HG03135 (cell line): ENCODE measurements at regions not wholly inside any gene's neighbourhood (a gene's known extent, or its start where the extent isn't known, plus 50 kb on each side); places are given as distances from the start of the nearest gene placed in this dataset.

Source experiments
- ATAC-seq: cut with Tn5 transposase; IDR thresholded peaks from one replicate; pipeline ENCODE4 v1.9.1; 2021; ENCODE audit warnings: mild to moderate bottlenecking, moderate library complexity; ENCODE audit not compliant: unreplicated experiment

DNA sequence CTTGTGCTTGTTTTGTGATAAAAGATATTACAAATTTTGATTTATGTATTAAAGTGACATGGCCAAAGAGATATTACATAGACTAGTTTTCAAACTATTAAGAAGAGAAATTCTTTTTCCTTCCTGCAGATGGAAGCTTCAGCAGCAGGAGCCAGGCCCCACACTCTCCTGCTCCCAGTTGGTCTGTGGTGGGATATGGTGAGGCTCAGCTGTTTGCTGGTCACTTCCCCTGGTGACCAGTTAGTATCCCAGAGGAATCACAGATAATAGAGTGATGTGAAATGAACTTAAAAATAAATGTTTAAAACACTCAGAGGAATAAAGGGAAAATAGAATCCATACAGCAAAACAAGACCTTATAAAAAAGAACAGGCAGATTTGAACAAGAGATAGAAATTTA is 154.7 kb downstream of the KTN1 start:
- no peak for ATAC-seq

DNA sequence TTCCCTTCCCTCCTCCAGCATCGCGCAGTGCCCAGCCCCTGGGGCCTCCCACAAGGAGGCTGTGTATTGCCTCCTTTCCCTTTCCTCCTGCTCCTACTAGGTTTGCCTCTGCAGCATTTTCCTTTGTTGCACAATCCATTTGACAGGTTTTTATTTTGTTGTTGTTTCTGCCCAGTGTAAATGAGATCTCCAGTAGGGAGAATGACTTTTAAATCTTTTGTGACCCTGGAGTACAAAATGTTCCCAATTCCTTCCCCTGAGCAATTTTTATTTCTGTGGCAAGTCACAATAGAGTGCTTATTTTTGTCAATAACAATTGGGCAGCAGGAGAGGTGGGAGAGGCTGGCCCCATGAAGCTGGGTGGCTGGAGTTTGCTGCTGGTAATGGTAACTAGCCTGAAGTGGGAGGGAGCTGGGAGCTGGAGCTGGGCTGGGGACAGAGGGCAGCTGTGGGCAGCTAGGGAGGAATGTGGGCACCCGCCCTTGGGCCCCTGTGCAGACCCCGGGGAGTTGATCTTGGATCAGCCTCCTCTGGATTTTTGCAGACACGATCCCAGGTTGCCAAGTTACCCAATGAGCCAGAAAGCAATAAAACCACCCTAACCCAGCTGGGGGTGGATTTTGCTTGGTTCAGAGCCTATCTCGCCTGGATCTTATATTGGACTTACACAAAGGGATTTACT is 160.1 kb downstream of the KTN1 start:
- ATAC-seq: no peak

DNA sequence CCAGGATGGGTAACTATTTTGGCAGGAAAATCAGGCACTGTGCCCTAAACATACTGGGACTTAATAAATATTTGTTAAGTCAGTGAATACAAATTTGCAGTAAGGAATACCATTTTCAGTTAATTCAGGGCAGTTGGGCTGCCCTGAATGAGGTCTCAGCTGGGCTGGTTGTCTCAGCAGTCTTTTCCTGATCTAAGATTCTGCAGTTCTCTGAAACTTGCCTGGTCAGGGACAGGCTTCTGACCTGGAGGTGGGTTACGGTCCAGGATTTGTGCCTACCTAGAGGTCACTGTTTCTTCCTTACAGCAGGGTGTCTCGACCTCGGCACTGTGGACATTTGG is 160.6 kb downstream of the KTN1 start:
- no peak for ATAC-seq

DNA sequence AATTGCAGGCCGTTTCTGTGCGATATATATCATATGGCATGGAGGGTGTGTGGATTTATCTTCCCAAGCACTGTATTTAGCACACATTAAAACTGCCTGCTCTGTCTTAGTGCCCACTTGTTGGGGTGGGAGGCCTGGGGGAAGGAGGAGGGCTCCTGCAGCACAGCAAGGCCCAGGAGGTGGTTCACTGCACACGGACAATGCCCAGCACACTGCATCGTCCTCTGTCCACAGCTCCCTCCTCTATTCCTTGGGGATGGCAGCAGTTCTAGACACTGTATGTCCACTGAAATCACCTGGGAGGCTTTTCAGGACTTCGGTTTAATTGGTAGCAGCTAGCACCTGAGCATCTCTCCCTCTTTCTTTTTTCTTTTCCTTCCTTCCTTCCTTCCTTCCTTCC is 161.2 kb downstream of the KTN1 start:
- no peak for ATAC-seq

DNA sequence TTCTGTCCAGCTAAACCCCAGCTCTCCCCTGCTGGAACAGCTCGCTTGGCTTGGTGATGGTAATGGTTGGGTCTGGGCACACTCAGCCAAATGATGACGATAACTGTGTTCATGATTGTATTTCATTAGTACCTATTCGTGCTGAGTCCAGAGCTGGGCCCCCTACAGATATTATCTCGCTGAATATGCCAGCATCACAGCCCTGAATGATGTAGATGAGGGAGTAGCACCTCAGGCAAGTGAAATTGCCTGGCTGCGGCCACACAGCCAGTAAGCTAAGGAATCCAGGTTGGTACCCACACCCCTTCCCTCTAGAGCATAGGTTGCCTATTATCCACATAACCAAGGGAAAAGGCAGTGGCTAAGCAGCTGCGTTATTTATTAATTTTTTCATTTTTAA is 163.5 kb downstream of the KTN1 start:
- ATAC-seq: no peak

DNA sequence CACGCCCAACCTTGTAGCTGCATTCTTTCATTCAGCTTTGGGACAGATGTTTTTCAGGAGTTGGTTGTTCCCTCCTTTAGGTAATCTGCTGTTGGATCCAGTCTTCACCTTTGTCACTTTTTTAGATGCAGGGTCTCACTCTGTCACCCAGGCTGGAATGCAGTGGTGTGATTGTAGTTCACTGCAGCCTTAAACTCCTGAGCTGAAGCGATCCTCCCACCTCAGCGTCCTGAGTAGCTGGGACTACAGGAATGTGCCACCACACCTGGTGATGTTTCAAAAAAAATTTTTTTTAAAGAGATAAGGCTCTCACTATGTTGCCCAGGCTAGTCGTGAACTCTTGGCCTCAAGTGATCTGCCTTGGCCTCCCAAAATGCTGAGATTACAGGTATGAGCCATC is 164.3 kb downstream of the KTN1 start:
- ATAC-seq: no peak

DNA sequence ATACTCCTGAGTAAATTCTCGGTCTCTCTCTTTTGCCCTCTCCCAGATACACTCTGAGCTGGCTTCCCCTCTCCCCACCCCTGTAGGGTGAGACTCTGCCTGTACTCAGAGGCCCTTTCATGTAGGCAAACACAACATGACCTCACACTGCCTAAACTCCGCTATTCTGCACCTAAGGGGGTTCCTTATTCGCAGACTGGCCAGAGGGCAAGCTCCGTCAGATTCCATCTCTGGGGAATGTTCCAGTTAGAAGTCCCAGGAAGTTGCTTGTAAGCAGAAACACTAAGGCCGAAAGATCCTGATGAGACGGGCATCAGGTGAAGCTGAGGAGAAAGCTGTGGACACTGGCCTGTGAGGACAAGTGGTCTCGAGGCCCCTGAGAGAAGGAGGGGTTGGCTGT is 165.9 kb downstream of the KTN1 start:
- ATAC-seq: no peak

DNA sequence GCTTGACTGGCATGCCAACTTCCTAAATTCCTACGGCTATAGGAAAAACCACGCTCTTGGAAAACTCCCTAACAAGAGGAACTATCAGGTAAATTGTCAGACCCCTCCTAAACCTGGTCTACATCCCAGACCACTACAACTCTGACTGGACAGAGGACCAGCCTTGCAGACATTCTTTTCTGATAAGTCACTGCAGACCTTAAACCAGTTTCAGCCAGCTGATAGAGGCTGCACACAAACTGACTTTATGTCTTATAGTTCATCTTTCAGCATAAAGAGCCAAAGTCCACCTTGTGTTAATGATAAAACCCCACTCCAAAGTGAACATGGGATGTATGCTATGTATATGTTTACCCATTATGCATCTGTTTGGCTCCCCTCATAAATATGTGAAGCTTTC is 166.6 kb downstream of the KTN1 start:
- ATAC-seq: no peak

DNA sequence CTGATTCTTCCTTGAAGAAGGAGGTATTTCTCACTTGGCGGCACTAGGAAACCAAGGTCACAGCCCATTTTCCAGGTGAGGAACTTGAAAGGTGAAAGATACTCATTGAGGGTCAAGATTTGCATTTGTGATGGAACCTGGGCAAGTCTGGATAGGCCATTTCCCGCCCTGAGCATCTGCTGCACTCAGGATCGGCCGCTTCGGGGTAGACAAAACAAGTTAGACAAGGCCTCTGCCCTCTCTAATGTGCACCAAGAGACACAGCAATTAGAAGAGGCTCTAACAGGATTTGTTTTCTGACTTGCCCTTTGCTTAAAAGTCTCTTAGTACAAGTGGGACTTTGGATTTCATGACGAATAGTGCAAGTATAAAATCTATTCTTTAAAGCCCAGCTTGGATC is 167.2 kb downstream of the KTN1 start:
- no peak for ATAC-seq

DNA sequence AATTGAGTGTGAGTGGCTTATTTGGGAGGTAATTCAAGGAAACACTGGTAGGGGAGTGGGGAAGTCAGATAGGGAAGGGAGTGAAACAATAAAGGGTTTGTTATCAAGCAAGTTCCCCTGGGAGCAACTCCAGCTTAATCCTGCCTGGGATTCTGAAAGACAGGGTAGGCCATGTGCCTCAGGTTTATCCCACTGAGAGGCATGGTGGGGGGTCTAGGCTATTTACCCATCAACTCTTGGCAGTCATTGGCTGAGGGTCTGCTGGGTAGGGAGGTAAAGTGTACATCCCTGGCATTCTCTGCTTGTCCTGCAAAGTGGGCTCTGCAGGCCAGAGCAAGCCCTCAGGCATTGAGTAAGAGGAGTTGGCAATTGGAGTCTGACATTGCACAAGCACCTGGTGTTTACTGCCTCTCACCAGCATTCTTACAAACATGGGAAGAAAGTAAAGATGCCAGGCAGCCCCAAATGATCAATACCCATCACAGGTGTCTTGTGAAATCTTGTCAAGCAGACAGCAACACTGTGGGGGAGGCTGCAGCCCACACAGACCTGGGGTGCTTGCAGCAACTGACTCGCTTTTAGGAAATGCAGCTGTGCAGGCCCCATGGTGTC is 169.3 kb downstream of the KTN1 start:
- ATAC-seq: no peak

DNA sequence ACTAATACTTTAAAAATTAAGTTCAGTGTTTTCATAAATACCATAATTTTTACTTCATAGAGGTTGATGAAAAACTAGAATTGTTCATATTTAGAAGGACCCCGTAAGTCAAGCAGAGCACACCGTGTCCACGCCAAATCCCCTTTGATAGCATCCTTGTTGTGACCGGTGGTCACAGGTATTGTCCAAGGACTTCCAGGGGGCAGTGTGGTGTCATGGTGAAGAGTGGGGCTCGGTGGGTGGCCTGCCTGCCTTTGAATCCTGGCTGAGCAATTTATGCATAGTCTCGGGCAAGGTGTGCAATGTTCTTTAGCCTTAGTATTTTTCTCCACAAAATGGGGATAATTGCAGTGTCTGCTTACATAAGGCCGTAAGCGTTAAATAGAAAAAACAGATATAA is 169.9 kb downstream of the KTN1 start:
- no peak for ATAC-seq

DNA sequence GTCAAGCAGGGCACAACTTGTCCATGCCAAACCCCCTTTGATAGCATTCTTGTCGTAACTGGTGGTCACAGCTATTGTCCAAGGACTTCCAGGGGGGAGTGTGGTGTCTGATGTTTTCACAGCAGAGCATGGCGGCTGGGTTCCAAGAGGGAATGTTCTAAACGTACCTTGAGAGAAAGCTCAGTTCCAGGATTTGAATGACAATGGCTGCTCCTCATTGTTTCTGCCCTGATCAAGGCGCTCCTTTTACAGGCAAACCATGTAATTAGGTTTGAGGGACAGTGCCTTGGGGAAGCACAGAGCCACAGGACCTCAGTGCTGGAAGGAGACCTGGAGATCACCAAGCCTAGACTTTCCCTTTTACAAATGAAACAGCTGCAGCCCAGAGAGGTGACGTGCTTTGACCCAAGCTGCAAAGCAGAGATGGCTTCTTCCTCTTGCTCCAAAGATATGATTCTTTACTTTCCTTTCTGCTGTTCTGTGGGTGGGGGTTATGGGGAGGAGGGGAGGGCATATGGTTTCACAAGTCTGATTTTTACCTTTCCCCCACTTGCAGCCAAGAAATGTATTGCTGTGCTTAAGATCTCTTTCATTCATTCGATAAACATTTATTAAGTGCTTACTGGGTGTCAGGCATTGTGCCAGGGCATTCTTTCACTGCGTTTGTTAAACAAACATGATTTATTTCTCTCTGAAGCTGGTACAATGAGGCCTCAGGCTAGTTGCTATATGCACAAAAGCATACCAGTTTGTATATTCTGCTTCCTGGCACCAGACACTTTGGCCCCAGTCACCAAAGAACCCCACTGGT is 172.8 kb downstream of the KTN1 start:
- ATAC-seq: no peak

DNA sequence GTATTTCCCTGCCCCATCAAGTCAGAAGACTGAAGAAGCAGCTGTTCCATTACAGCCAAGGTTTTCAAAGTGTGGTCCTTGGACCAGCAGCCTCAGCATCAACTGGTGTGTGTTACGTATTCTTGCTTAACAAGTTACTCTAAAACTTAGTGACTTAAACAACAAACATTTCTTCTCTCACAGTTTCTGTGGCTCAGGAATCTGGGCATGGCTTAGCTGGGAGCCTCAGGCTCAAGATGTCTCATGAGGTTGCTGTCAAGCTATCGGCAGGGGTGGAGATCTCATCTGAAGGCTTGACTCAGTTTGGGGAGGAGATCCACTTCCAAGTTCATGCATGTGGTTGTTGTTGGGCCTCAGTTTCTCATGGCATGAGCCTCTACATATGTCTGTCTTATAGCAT is 174.5 kb downstream of the KTN1 start:
- no peak for ATAC-seq

DNA sequence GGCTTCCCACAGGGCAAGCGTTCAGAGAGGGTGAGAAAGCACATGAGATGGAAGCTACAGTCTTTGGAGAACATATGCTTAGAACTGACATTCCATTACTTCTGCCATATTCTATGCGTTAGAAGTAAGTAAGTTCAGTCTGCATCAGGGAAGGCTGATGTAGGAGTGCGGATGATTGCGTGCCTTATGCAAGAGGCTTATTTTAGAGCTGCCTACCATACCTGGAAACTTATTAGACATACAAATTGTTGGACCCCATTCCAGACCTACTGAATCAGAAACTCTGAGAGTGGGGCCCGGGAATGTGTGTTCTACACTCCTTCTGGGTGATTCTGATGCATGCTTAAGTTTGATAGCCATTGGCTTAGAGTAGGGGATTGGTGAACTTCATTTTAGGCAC is 174.9 kb downstream of the KTN1 start:
- no peak for ATAC-seq

DNA sequence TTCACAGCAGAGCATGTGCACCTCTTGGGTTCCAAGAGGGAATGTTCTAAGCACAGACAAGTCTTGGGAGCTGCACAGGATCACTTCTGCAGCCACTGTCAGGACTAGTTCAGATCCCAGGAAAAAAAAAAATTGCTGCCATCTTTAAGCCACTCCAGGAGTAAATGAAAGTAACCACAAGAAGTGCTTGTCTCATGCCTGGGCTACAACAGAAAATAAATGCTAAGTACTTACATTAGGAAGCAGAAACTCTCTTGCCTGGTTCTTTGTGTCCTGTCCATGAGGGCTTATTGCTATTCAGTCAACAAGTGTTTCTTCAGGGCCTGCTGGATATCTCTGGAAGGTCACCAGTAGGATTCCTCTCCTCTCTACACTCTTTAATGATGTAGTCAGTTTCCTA is 176.1 kb downstream of the KTN1 start:
- ATAC-seq: no peak

DNA sequence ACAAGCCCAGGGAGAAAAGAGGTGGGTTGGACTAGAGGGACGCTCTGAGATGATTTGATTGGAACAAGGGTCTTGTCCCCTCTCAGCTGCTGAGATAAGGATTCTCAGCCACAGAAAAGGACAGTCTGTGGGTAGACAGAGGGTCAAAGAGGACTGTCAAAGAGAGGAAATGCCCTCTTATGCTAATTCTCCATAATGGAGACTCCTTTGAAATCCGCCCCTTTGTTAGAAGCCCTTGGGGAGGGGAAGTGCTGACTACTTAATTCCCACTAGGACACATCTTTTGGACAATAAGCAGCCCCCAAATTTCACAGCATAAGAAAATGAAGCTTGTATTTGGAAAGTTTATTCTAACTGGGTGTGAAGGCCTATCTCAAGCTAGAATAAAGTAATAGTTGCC is 176.6 kb downstream of the KTN1 start:
- no peak for ATAC-seq

DNA sequence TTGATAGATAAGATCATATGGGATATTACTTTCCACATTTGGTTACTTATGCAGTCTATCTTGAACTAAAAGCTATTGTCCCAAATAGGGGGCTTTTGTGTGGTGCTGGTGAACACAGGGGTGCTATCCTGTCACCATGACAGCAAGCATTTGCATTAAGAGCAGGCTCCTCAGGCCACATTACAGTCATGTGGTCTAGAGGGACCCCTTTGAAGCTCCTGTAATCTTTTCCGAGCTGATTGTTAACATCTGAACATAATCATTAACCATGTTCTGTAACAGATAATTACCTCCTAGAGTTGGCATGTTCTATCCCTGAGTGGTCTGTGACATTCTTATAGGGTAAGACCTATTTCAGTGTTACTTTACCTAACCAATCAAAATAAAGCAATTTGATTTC is 178.8 kb downstream of the KTN1 start:
- no peak for ATAC-seq

DNA sequence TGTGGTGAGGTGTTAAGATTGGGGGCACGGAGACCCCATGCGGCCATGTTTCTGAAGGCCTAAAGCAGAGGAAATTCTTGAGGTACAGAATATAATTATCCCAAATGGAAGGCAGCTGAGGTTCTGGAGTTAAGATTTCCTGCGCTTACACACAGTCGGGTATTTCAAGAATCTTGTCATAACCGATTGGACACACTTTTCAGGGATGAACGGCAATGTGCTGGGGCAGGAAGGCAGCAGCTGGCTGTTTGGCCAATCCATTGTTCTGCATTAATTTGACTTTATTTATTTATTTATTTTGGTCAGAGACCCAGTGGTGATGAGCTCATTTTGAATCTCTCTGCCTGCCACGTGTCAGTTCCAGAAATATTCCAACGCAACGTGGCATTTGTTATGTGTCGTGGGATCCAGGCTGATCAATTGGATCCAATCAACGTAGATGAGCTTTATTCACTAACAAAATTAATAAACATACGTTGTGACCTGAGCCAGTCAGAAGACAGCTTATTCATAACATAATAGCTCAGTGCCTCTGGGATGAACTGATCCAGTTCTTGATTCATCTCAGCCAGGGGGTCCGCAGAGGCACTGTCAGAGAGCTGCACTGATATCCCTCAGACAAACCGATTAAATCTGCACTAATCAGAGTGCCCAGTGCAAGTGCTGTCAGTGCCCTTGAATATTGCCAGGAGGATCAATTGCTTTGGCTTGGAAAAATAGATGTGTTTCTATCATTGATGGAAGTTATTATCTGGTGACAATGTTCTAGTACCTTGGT is 181.0 kb downstream of the KTN1 start:
- ATAC-seq: no peak

DNA sequence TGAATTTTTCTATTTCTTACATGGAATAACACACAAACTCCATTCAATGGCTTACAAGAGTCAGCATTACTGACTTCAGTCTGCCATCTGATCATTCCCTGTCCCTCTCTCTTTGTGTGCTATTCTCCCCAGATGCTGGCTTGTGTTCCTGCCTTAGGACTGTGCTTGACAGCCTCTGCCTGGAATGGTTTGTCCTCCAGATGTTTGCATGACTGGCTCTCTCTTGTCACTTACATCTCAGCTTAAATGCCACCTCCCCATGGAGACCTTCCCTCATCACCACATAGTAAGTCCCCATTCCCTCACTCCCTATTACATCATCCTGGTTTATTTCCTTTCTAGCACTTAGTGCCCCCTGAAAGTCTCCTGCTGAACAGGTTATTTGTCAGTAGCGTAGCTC is 181.6 kb downstream of the KTN1 start:
- no peak for ATAC-seq

DNA sequence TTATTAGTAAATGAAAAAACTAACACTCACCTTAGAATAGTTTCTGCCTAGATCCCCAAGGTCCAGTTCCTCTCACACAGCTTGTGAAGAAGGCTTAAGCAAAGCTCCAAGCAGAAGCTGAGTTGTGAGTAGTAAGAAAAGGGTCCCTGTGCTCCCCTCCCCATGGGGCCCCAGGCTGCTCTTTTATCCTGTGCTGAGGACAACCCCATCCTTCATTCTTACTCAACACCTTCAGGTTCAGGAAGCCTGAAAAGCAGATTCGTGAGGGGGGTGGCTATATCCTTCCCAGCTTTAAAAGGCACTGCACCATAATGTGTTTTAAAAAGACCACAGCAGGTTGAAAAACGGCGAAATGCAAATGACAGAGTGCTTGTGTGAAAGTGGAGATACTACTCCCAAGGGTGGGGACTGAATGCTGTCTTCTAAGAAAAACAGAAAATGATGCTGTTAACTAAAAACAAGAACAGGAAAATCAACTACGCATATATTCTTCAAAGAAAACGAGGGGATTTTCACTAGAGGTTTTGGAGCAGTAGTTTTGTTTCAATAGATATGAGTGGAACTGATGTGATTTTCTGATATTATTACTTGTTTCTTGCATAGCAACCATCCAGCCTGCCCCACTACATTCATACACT is 182.7 kb downstream of the KTN1 start:
- ATAC-seq: no peak

DNA sequence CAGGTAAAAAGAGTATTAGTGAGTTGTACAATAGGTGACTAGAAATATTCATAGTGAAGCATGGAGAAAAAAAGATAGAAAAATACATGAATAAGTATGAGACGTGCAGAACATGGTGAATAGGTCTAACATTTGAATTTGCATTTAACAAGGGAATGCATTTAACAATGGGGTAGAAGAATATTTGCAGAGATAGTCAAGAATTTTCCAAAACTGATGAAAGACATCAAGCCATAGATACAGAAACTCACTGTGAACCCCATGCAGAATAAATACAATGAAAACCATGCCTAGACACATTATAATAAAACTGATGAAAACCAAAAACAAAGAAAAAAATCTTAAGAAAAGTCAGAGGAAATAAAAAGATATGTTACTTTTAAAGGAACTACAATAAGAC is 184.8 kb downstream of the KTN1 start:
- ATAC-seq: no peak
